Hepatocyte (in vitro differentiated cells): ENCODE measurements at regions not wholly inside any gene's neighbourhood (a gene's known extent, or its start where the extent isn't known, plus 50 kb on each side); places are given as distances from the start of the nearest gene placed in this dataset.
A peak's percentile ranks its signal among the peaks of the same experiment; 100 is the strongest.

Source experiments
- DNase-seq: peaks from one replicate; pipeline ENCODE4 v3.0.0-alpha.2; 2016; ENCODE audit warnings: low spot score
- H2AFZ ChIP-seq: fragments of 200-600 bp; sonication (generic); 2 replicates; pipeline ENCODE4 v1.6.0; 2016; ENCODE audit warnings: antibody characterized with exemption, mild to moderate bottlenecking
- H3K27ac ChIP-seq: fragments of 200-600 bp; sonication (generic); 2 replicates; pipeline ENCODE4 v1.5.1; 2016; ENCODE audit warnings: mild to moderate bottlenecking
- H3K27me3 ChIP-seq: fragments of 200-600 bp; sonication (generic); 2 replicates; pipeline ENCODE4 v1.6.1; 2016
- H3K36me3 ChIP-seq: fragments of 200-600 bp; sonication (generic); replicated peaks from 2 replicates; pipeline ENCODE4 v1.5.1; 2016; ENCODE audit warnings: low read depth; ENCODE audit not compliant: insufficient read depth
- H3K4me1 ChIP-seq: fragments of 200-600 bp; sonication (generic); 2 replicates; pipeline ENCODE4 v1.5.1; 2016; ENCODE audit warnings: mild to moderate bottlenecking, moderate library complexity; ENCODE audit not compliant: insufficient read depth
- H3K4me2 ChIP-seq: fragments of 200-600 bp; sonication (generic); 2 replicates; pipeline ENCODE4 v1.6.0; 2016
- H3K4me3 ChIP-seq: fragments of 200-600 bp; sonication (generic); 2 replicates; pipeline ENCODE4 v1.5.1; 2016; ENCODE audit warnings: mild to moderate bottlenecking
- H3K79me2 ChIP-seq: fragments of 200-600 bp; sonication (generic); 2 replicates; pipeline ENCODE4 v1.6.0; 2017; ENCODE audit warnings: mild to moderate bottlenecking
- H3K9me2 ChIP-seq: fragments of 200-600 bp; sonication (generic); replicated peaks from 2 replicates; pipeline ENCODE4 v1.6.0; 2017; ENCODE audit warnings: mild to moderate bottlenecking; ENCODE audit not compliant: insufficient read depth
- H3K9me3 ChIP-seq: fragments of 200-600 bp; sonication (generic); 2 replicates; pipeline ENCODE4 v1.5.1; 2016; ENCODE audit warnings: low read depth, mild to moderate bottlenecking
- H4K20me1 ChIP-seq: fragments of 200-600 bp; sonication (generic); 2 replicates; pipeline ENCODE4 v1.6.0; 2016; ENCODE audit warnings: mild to moderate bottlenecking; ENCODE audit not compliant: insufficient read depth, poor library complexity, severe bottlenecking
- CTCF ChIP-seq: fragments of 200-600 bp; sonication (generic); IDR thresholded peaks from 2 replicates; pipeline ENCODE4 v1.5.1; 2016; ENCODE audit warnings: antibody characterized with exemption, mild to moderate bottlenecking; ENCODE audit not compliant: poor library complexity
- EZH2 ChIP-seq: fragments of 200-600 bp; sonication (generic); IDR thresholded peaks from 2 replicates; pipeline ENCODE4 v1.6.1; 2016; ENCODE audit warnings: antibody characterized with exemption, mild to moderate bottlenecking, borderline replicate concordance
- EZH2phosphoT487 ChIP-seq: fragments of 200-600 bp; sonication (generic); IDR thresholded peaks from one replicate; pipeline ENCODE4 v1.6.1; 2018; ENCODE audit warnings: antibody characterized with exemption, mild to moderate bottlenecking, low read depth, moderate library complexity; ENCODE audit not compliant: unreplicated experiment, severe bottlenecking
- WGBS: methylation state at CpG from one replicate; pipeline ENCODE4 v1.1.6; 2016; ENCODE audit warnings: low lambda C conversion rate; ENCODE audit errors: missing lambda C conversion rate; 5-methylcytosine and 5-hydroxymethylcytosine counted together

GRCh38 chr1:60921175-60921574 is 161.2 kb upstream of the NFIA start:
- WGBS = 59% methylated on average over 4 of the region's 4 CpGs
- H3K9me3 ChIP-seq = no peaks in the 10 kb centered on the region
- DNase-seq = no peak
- no peak overlapping the region for H3K4me3 ChIP-seq
- H3K27ac ChIP-seq = peak overlapping the region; percentile 90
- no peak overlapping the region for H3K4me2 ChIP-seq
- no peak for TF ChIP-seq EZH2phosphoT487
- no peak for TF ChIP-seq EZH2
- TF ChIP-seq CTCF = no peak
- peaks cover 31% of the 10 kb centered on the region for H3K4me1 ChIP-seq
- H4K20me1 ChIP-seq = no peaks in the 10 kb centered on the region
- no peaks in the 10 kb centered on the region for H3K36me3 ChIP-seq
- H3K79me2 ChIP-seq = no peaks in the 10 kb centered on the region
- no peaks in the 10 kb centered on the region for H3K27me3 ChIP-seq
- no peaks in the 10 kb centered on the region for H3K9me2 ChIP-seq
- H2AFZ ChIP-seq = no peak overlapping the region

DNA sequence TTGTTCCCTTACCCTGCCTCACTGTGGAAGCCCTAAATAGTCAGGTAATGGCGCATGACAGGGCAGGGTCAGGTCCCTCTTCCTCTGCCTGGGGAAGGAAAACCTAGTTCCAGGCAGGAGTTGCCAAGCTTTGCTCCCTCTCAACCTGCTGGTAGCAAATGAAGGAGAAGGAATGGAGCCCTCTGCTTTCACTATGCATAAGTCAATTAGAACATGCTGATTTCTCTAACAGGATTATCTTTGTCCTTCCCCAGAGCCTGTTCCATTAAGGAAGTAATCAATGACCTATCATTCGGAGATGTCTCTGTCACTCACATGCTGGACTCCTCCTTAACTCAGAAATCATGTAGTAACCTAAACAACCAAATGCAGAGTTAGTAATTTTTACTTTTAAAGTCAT is 161.8 kb upstream of the NFIA start:
- H3K4me1 ChIP-seq = peaks cover 31% of the 10 kb centered on the region
- no peak overlapping the region for H3K4me2 ChIP-seq
- H3K27me3 ChIP-seq = no peaks in the 10 kb centered on the region
- H3K36me3 ChIP-seq = no peaks in the 10 kb centered on the region
- 92% methylated on average over 2 of the region's 2 CpGs for WGBS
- TF ChIP-seq EZH2 (no peak), CTCF (no peak), EZH2phosphoT487 (no peak)
- no peak for DNase-seq
- no peak overlapping the region for H2AFZ ChIP-seq
- no peaks in the 10 kb centered on the region for H3K9me3 ChIP-seq
- H3K9me2 ChIP-seq = no peaks in the 10 kb centered on the region
- H3K4me3 ChIP-seq = no peak overlapping the region
- no peaks in the 10 kb centered on the region for H3K79me2 ChIP-seq
- H4K20me1 ChIP-seq = no peaks in the 10 kb centered on the region
- no peak overlapping the region for H3K27ac ChIP-seq

GRCh38 chr1:60918867-60919266 is 163.5 kb upstream of the NFIA start:
- WGBS = 94% methylated on average over 1 of the region's 1 CpG
- no peaks in the 10 kb centered on the region for H3K9me3 ChIP-seq

More at GRCh38 chr1:60918867-60919266, 163.5 kb upstream of the NFIA start:
- Histone ChIP-seq H3K9me2 (no peaks in the 10 kb centered on the region), H3K27me3 (no peaks in the 10 kb centered on the region), H3K4me2 (no peak overlapping the region), H3K36me3 (no peaks in the 10 kb centered on the region), H3K27ac (no peak overlapping the region), H4K20me1 (no peaks in the 10 kb centered on the region), H3K4me1 (peaks cover 22% of the 10 kb centered on the region), H3K79me2 (no peaks in the 10 kb centered on the region), H3K4me3 (no peak overlapping the region), H2AFZ (no peak overlapping the region)
- TF ChIP-seq CTCF (no peak), EZH2phosphoT487 (no peak), EZH2 (no peak)
- no peak for DNase-seq
